GM19463 (cell line): ENCODE measurements at regions not wholly inside any gene's neighbourhood (a gene's known extent, or its start where the extent isn't known, plus 50 kb on each side); places are given as distances from the start of the nearest gene placed in this dataset.
"Not testable (repeated sequence)": the region's sequence is repeated elsewhere in the genome, so short reads cannot be mapped to it uniquely, and the experiment has no call there.

Experiments
- ATAC-seq: cut with Tn5 transposase; IDR thresholded peaks from one replicate; pipeline ENCODE4 v1.9.1; 2021; ENCODE audit warnings: mild to moderate bottlenecking, moderate library complexity; ENCODE audit not compliant: unreplicated experiment

GRCh38 chr18:2139691-2140090 lies 431.6 kb downstream of the METTL4 start:
- no peak for ATAC-seq

DNA sequence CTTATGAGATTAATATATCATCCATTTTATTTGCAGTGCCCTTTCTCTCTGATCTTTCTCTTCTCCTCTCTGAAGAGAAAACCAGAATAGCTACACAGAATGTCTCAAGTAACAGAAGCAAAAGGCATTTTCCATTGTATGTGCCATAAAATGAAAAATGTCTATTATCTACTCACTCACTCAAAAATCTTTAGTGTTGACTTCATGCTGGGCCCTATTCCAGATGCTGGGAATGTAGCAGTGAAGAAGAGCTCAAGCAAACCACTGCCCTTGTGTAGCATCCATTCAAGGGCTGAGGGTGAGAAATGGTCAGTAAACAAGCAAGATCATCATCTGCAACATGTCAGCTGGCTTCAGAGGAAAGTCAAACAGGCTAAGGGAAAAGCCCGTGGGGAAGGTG lies 427.7 kb downstream of the METTL4 start:
- no peak for ATAC-seq

- ATAC-seq, result no peak
Observed at GRCh38 chr18:2144811-2145210, 426.5 kb downstream of the METTL4 start.

DNA sequence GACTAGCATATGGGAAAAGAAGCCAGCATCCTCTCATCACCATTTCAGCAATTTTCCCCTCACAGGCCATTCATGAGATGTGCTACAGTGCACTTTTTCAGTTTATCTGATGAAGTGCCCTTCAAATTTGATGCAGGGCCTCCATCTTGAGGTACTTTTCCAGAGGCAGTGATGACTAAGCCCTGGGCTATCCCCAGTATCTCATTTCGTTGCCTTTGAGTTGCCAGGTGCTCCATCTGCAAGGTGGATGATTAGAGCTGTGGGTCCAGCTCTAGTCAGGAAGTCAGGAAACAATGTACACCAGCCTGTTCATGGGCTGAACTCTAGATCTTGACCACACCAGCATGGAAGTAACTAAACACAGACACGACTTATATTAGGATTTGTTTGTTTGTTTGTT lies 425.2 kb downstream of the METTL4 start:
- no peak for ATAC-seq

DNA sequence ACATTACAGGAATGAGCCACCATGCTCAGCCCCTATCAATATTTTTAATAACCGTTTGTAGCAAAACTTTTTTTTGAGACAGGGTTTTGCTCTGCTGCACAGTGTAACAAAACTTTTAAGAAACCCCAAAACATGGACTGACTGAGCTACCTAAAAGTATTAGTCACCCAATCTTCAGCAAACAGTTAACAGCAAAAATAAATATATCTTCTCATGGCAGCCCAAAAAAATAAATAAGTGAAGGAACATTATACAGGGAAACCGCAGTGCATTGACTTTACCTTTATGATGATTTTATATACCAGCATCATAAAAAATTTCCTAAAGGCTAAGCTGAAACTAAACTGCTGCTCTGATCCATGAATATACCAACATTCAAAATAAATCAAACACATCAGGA lies 424.6 kb downstream of the METTL4 start:
- no peak for ATAC-seq

GRCh38 chr18:2147476-2148230 lies 423.7 kb downstream of the METTL4 start:
- ATAC-seq, result no peak

GRCh38 chr18:2148823-2149222 lies 422.5 kb downstream of the METTL4 start:
- no peak for ATAC-seq

GRCh38 chr18:2150566-2150965 lies 420.7 kb downstream of the METTL4 start:
- ATAC-seq, result no peak

- no peak for ATAC-seq
Observed at GRCh38 chr18:2154278-2154677, 417.0 kb downstream of the METTL4 start.

DNA sequence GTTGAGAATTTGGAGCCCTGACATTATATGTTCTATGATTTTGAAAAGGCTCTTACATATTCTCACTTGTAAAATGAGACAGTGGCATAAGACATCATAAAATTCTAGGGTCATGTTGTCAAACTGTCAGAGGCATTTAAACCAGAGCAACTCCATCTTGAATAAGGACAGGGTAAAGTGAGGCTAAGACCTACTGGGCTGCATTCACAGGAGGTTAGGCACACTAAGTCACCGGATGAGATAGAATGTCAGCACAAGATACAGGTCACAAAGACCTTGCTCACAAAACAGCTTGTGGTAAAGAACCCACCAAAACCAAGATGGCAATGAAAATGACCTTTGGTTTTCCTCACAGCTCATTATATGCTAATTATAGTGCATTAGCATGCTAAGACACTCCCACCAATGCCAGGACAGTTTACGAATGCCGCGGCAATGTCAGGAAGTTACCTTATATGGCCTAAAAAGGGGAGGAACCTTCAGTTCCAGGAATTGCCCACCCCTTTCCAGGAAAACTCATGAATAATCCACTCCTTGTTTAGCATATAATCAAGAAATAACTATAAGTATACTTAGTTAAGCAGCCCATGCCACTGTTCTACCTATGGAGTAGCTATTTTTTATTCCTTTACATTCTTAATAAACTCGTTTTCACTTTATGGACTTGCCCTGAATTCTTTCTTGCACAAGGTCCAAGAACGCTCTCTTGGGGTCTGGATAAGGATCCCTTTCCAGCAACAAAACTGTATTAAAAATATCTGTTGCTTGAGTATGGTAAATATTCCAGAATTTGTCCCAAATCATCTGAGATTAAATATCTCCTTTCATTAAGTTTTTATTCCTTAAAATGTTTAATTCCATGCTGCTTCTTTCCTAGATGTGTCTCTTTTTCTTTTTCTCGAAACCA lies 406.4 kb downstream of the METTL4 start:
- ATAC-seq, result no peak

GRCh38 chr18:2166876-2167275 lies 404.4 kb downstream of the METTL4 start:
- ATAC-seq, result not testable (repeated sequence)

- no peak for ATAC-seq
Observed at GRCh38 chr18:2168022-2168421, 403.3 kb downstream of the METTL4 start.

- ATAC-seq, result no peak
Observed at GRCh38 chr18:2169656-2170055, 401.6 kb downstream of the METTL4 start.

DNA sequence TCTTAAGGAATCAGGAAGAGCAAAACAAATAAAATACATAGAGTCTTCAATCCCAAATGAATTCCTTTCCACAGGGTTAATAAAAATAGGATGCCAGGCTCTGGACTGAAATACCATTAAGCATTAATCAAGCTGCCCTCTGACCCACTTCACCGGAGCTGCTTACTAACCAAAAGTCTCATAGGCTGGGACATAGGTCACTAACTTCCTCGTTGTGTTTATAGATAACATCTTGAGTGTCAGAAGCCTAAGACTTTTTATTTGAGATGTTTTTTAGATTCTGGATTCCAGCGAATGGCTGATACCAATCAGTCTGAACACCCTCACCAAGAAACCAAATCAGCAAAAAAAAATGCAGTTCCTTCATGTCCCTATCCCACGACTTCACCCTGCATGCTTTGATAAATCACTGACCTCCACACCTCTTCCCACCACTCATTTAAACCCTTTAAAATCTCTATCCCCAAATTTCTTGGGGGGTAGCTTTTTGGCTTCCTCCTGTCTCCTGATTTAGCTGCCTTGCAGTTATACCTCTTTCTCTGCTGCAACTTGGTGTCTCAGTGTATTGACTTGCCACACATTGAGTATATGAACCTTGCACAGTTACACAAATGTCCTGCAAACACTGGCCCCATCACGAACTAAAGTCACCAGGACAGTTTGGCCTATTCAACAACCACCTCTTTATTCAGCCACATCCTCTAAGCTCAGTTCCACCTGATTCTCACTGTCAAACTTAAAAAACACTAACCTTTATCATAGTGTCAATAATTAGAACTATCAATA lies 399.3 kb downstream of the METTL4 start:
- ATAC-seq, result no peak

- ATAC-seq, result no peak
Observed at GRCh38 chr18:2172881-2173280, 398.4 kb downstream of the METTL4 start.

DNA sequence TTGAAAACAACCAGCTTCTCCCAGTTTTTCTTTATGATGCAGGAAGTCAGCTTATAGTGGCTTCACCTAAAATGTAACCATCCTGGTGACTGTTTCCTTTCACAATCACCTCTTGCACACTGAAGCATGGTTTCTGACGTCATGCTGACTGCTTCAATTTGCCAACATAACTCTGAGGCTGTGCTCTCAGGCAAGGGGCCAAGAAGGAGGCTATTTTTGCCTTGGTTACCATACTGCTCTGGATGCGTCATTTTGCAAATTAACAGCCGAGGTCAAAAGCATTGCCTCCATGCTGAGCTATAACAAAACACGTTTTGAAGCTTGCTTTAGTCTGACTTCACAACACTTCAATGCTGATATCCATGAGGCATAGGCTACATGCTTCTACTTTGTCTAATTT lies 397.8 kb downstream of the METTL4 start:
- ATAC-seq, result no peak

- ATAC-seq, result no peak
Observed at GRCh38 chr18:2178036-2178435, 393.3 kb downstream of the METTL4 start.

DNA sequence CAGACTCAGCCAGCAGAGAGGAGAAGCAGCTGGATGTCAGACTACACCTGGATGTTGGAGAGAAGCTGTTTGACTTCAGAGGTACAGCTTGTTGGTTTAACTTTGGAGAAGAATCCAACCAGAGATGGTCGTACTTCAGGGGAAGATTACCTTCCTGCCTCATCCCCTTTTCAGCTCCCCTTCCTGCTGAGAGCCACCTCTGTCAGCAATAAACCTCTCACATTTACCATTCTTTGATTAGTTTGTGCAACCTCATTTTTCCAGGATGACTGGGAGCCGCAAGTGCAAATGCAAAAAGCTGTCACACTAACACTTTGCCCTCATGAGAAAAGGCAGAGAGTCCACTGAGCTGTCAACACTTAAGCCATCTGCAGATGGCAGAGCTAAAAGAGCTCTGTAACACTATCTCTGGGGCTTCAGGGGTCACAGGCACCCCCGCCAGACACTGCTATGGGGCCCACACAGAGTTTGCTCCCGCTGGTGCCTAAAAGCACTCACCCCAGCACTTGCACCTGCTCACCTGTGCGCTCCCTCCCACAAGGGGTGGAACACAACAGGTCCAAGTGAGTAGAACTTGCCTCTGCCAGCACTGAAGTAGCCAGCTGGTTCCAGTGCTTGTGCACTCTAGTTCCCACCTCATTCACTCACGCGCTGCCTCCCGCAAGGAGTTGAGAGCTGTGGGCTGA lies 391.7 kb downstream of the METTL4 start:
- no peak for ATAC-seq

DNA sequence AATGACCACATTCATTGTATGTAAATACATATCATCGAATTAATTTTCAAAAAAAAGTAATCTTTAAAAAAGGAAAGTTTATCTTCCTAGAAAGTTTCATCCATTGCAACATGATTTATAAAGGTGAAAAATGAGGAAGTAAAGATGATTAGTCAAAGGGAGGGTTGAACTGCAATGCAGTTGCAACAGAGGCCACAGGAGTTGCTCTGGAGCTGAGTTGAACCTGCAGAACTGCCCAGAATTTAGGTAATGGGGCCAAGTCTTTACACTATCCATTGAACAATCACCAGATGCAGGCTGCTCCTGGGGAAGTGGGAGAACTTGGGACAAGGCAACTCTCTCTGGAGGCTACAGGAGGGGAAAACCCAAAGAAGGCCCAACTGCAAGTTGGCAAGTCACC lies 390.7 kb downstream of the METTL4 start:
- ATAC-seq, result no peak

DNA sequence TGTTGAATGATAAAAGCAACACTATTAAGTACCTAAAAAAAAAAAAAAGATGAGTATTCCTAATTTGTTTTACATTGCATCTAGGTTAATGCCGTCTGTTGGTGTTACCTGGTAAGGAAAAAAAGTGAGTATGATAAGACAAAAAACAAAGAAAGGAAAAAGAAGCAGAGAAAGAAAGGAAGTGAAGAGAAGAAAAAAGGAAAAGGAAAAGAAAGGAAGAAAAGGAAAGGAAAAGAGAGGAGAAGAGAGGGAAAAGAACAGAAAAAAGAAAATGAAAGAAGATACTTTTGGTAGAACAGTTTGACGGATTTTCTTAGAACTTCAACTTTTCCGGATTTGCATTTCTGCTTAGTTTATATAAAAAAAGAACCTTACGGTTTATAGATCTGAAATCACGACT lies 387.9 kb downstream of the METTL4 start:
- ATAC-seq, result no peak

DNA sequence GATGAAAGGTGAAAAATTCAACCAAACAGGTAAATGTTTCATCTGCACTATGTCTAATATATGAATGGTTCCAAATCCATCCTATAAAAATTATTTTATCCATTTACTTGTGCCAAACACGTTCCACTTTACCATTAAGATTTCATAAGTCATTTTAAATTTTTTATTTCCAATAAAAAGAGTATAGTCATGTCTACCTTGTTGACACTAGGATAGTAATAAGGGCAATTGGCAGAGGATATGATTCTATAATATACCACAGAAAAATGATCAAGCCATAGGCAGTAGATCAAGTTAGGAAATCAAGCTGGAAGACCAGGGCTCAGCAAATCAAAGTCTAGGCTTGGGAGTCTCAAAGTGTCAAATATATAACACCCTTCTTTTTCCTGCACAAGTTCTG lies 384.3 kb downstream of the METTL4 start:
- no peak for ATAC-seq
